ENCODE measurements at regions not wholly inside any gene's neighbourhood (a gene's known extent, or its start where the extent isn't known, plus 50 kb on each side); places are given as distances from the start of the nearest gene placed in this dataset.

- in situ Hi-C loops (cut with HindIII; ENCODE audit: low pct_unique_long_range_greater_than_20kb, low sequenced_read_pairs) (no loop called here), intact Hi-C loops (cut with micrococcal nuclease; ENCODE audit: unreplicated experiment) (no loop called here)
- ChIA-PET POLR2A (no interaction called here), CTCF (no interaction called here)
- Histone ChIP-seq H3K4me1 (ENCODE audit: control insufficient read depth, insufficient read depth, low read length) (no peaks in the 10 kb centered on the region), H3K27ac (ENCODE audit: low read length) (no peak overlapping the region), H3K4me3 (ENCODE audit: low read depth in 2 of 2, low read length in 2 of 2) (no peak overlapping the region), H3K36me3 (ENCODE audit: control insufficient read depth, insufficient read depth, low read length) (no peaks in the 10 kb centered on the region), H3K9me3 (ENCODE audit: control insufficient read depth, insufficient read depth, low read depth, low read length) (no peaks in the 10 kb centered on the region), H3K27me3 (ENCODE audit: control insufficient read depth, insufficient read depth, low read length) (no peaks in the 10 kb centered on the region)
- TF ChIP-seq TCF7L2 (IDR thresholded peaks at IDR 0.05; ENCODE audit: low read depth, low read length) (no peak), CTCF (IDR thresholded peaks at IDR 0.05) (no peak), REST (IDR thresholded peaks at IDR 0.05; ENCODE audit: insufficient read depth in 1 of 2, low read depth in 2 of 2, low read length in 1 of 2) (no peak), SIN3A (IDR thresholded peaks at IDR 0.05; ENCODE audit: borderline replicate concordance, insufficient read depth, low read depth, low read length) (no peak), POLR2AphosphoS5 (IDR thresholded peaks at IDR 0.05; ENCODE audit: low read depth, low read length) (no peak)
- BruUV-seq (replicated peaks): no TSS peak
- no peak for DNase-seq (ENCODE audit: low read depth, low spot score)
- ATAC-seq: no peak
Measured at GRCh38 chr4:18389115-18389514, 367.6 kb upstream of the LCORL start.

- TF ChIP-seq CTCF (IDR thresholded peaks at IDR 0.05): no peak
- TF ChIP-seq TCF7L2 (IDR thresholded peaks at IDR 0.05; ENCODE audit: low read depth, low read length): no peak
- no peak for TF ChIP-seq SIN3A (IDR thresholded peaks at IDR 0.05; ENCODE audit: borderline replicate concordance, insufficient read depth, low read depth, low read length)
- TF ChIP-seq REST (IDR thresholded peaks at IDR 0.05; ENCODE audit: insufficient read depth in 1 of 2, low read depth in 2 of 2, low read length in 1 of 2): no peak
- no peak for TF ChIP-seq POLR2AphosphoS5 (IDR thresholded peaks at IDR 0.05; ENCODE audit: low read depth, low read length)
Measured at GRCh38 chr4:18388039-18388438, 366.5 kb upstream of the LCORL start.

More at GRCh38 chr4:18388039-18388438, 366.5 kb upstream of the LCORL start:
- ATAC-seq: no peak
- no peak for DNase-seq (ENCODE audit: low read depth, low spot score)
- H3K27ac ChIP-seq (ENCODE audit: low read length): no peak overlapping the region
- CTCF ChIA-PET: no interaction called here
- H3K9me3 ChIP-seq (ENCODE audit: control insufficient read depth, insufficient read depth, low read depth, low read length): no peaks in the 10 kb centered on the region
- intact Hi-C loops (cut with micrococcal nuclease; ENCODE audit: unreplicated experiment): no loop called here
- no peak overlapping the region for H3K4me3 ChIP-seq (ENCODE audit: low read depth in 2 of 2, low read length in 2 of 2)
- BruUV-seq (replicated peaks): no TSS peak
- H3K4me1 ChIP-seq (ENCODE audit: control insufficient read depth, insufficient read depth, low read length): no peaks in the 10 kb centered on the region
- H3K27me3 ChIP-seq (ENCODE audit: control insufficient read depth, insufficient read depth, low read length): no peaks in the 10 kb centered on the region
- POLR2A ChIA-PET: no interaction called here
- H3K36me3 ChIP-seq (ENCODE audit: control insufficient read depth, insufficient read depth, low read length): no peaks in the 10 kb centered on the region
- in situ Hi-C loops (cut with HindIII; ENCODE audit: low pct_unique_long_range_greater_than_20kb, low sequenced_read_pairs): no loop called here

Measured in Panc1 (cell line).